K562 (cell line): ENCODE measurements at regions not wholly inside any gene's neighbourhood (a gene's known extent, or its start where the extent isn't known, plus 50 kb on each side); places are given as distances from the start of the nearest gene placed in this dataset.
"Not testable (repeated sequence)": the region's sequence is repeated elsewhere in the genome, so short reads cannot be mapped to it uniquely, and the experiment has no call there.

Experiments
- ATAC-seq: fragments of 200-7000 bp; cut with Tn5 transposase; 3 replicates; pipeline ENCODE4 v1.9.1; 2020; ENCODE audit warnings: moderate library complexity
- BruUV-seq: library from RNA; stranded (reverse); fragments of 400-500 nt; replicated peaks from 2 replicates; lab custom pipeline; 2021; lab: Mats Ljungman, UMichigan
- CTCF ChIA-PET: fragments of 300-600 bp; formaldehyde crosslinking; extraction: SDS; loops from one replicate; lab custom pipeline; 2021; ENCODE audit warnings: low intra/inter-chr PET ratio; lab: Yijun Ruan, JAX
- POLR2A ChIA-PET: fragments of 300-600, 350-650 bp; sonication (Branson Sonifier 250); formaldehyde crosslinking; extraction: SDS; loops from one replicate; lab custom pipeline; 2021; ENCODE audit warnings: antibody characterized with exemption, inconsistent platforms; lab: Yijun Ruan, JAX
- DNase-seq, 4 experiments: peaks; one replicate each; pipeline versions ENCODE4 v3.0.0 to v3.0.0-alpha.2; 2011 to 2018; ENCODE audit warnings: low spot score in 3 of 4, mixed read lengths in 3 of 4; ENCODE audit errors: extremely low read depth in 1 of 4
- FAIRE-seq: peaks from 2 replicates; lab custom pipeline; 2011; peaks lifted over from hg19 to GRCh38; lab: Jason Lieb, UNC
- H2AFZ ChIP-seq: 2 replicates; pipeline ENCODE4 v1.6.0; 2011; ENCODE audit warnings: low read depth, low read length, control low read depth, inconsistent platforms
- H3K27ac ChIP-seq: fragments of 200-600 bp; 3 replicates; pipeline ENCODE4 v1.8.0; 2011; ENCODE audit warnings: low read depth, mild to moderate bottlenecking, control low read depth, inconsistent platforms, low read length, moderate library complexity, mixed read lengths; ENCODE audit errors: extremely low read depth
- H3K27me3 ChIP-seq, 2 experiments: fragments of 300-600 bp in 1 of 2; 2 replicates in 1 of 2; 3 replicates in 1 of 2; pipeline versions ENCODE4 v1.6.0 to v1.8.0; 2011; ENCODE audit warnings: inconsistent platforms in 2 of 2, low read length in 2 of 2, mild to moderate bottlenecking in 1 of 2, mixed read lengths in 1 of 2, moderate library complexity in 1 of 2; ENCODE audit not compliant: control insufficient read depth in 2 of 2, insufficient read depth in 2 of 2
- H3K36me3 ChIP-seq: fragments of 300-600 bp; 3 replicates; pipeline ENCODE4 v1.8.0; 2011; ENCODE audit warnings: mild to moderate bottlenecking, low read length, inconsistent platforms; ENCODE audit not compliant: control insufficient read depth, insufficient read depth
- H3K4me1 ChIP-seq, 2 experiments: fragments of 200-600 bp in 1 of 2; replicated peaks in 1 of 2; 2 replicates in 1 of 2; 3 replicates in 1 of 2; pipeline versions ENCODE4 v1.5.1 to v1.8.0; 2011; ENCODE audit warnings: inconsistent platforms in 2 of 2, low read length in 2 of 2, mild to moderate bottlenecking in 1 of 2, mixed read lengths in 1 of 2, moderate library complexity in 1 of 2; ENCODE audit not compliant: control insufficient read depth in 2 of 2, insufficient read depth in 2 of 2
- H3K4me2 ChIP-seq: 2 replicates; pipeline ENCODE4 v1.6.1; 2011; ENCODE audit warnings: low read length, control low read depth, inconsistent platforms, mixed read lengths; ENCODE audit not compliant: insufficient read depth
- H3K4me3 ChIP-seq: fragments of 200-600 bp; sonication (generic), shearing (Covaris generic); 2 replicates; pipeline ENCODE4 v1.5.1; 2016; ENCODE audit warnings: control low read depth, inconsistent platforms
- H3K79me2 ChIP-seq: fragments of 200-600 bp; 3 replicates; pipeline ENCODE4 v1.8.0; 2011; ENCODE audit warnings: low read length, inconsistent platforms; ENCODE audit not compliant: control insufficient read depth, insufficient read depth
- H3K9ac ChIP-seq, 2 experiments: 2 replicates each; pipeline versions ENCODE4 v1.6.0 to v1.6.1; 2011; ENCODE audit warnings: low read depth in 2 of 2, low read length in 2 of 2, control low read depth in 1 of 2, inconsistent platforms in 1 of 2, mild to moderate bottlenecking in 1 of 2, mixed read lengths in 1 of 2; ENCODE audit not compliant: insufficient read depth in 1 of 2
- H3K9me1 ChIP-seq: one replicate; pipeline ENCODE4 v1.6.0; 2011; ENCODE audit warnings: inconsistent platforms, mild to moderate bottlenecking, low read length, moderate library complexity; ENCODE audit not compliant: control insufficient read depth, insufficient read depth
- H3K9me3 ChIP-seq: replicated peaks from 2 replicates; pipeline ENCODE4 v1.5.1; 2011; ENCODE audit warnings: low read depth, low read length, inconsistent platforms; ENCODE audit not compliant: control insufficient read depth, insufficient read depth
- H4K20me1 ChIP-seq: replicated peaks from 2 replicates; pipeline ENCODE4 v1.6.1; 2011; ENCODE audit warnings: low read length, inconsistent platforms, mixed read lengths; ENCODE audit not compliant: control insufficient read depth, insufficient read depth
- ARID4B ChIP-seq: sonication (generic); formaldehyde crosslinking; IDR thresholded peaks from 2 replicates; pipeline ENCODE4 v1.8.0; 2022; ENCODE audit warnings: mild to moderate bottlenecking, missing genetic modification reagents
- CREB5 ChIP-seq: fragments of 250-450 bp; sonication (Bioruptor Pico); IDR thresholded peaks from 2 replicates; pipeline ENCODE4 v1.5.0; 2020; ENCODE audit warnings: mild to moderate bottlenecking
- SIN3A ChIP-seq, 2 experiments: fragments of 150-350 bp in 1 of 2; IDR thresholded peaks; 2 replicates each; pipeline ENCODE4 v1.6.1; 2011 to 2016; ENCODE audit warnings: borderline replicate concordance in 2 of 2, low read depth in 2 of 2, low read length in 2 of 2, mild to moderate bottlenecking in 2 of 2, moderate library complexity in 2 of 2; ENCODE audit not compliant: control insufficient read depth in 1 of 2
- SIRT6 ChIP-seq: IDR thresholded peaks from one replicate; pipeline ENCODE4 v1.6.1; 2012; ENCODE audit warnings: low read depth, mild to moderate bottlenecking, control low read depth, inconsistent platforms, low read length, moderate library complexity
- SRSF1 ChIP-seq: fragments of 200-400 bp; formaldehyde crosslinking; IDR thresholded peaks from 2 replicates; pipeline ENCODE4 v1.6.1; 2017; ENCODE audit warnings: mild to moderate bottlenecking, low read depth, low read length, moderate library complexity
- WGBS: fragments of 100-300 bp; shearing (Covaris generic); methylation state at CpG from one replicate; pipeline ENCODE4 v1.1.6; 2016; ENCODE audit warnings: low coverage, mixed read lengths; ENCODE audit not compliant: insufficient coverage; ENCODE audit errors: missing lambda C conversion rate; 5-methylcytosine and 5-hydroxymethylcytosine counted together
- in situ Hi-C: fragments of 300-500 bp; cut with MboI; formaldehyde crosslinking; loops from 4 replicates; pipeline ENCODE4 v1.15.0; 2018; ENCODE audit warnings: inconsistent platforms, mixed read lengths
- intact Hi-C: fragments of 100-400 bp; cut with micrococcal nuclease; formaldehyde crosslinking; loops from 2 replicates; pipeline ENCODE4 v1.14.2; 2022

DNA sequence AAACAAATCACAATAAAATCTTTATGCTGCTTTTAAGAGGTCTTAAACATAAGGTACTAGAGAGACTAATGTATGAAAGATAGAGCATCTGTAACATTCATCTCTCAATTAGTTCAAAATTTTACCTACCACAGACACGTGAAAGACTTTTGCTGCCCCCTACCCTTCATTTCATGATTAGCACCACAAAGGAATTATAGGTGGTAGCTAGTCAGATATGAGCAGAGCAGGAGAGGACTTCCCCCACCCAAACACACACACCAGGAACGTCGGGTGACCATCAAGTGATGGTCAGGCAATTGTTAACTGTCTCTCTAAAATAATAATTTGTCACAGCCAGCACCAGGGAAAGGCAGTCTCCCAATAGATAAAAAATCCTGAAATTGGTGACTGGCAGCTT is 1531.7 kb upstream of the SPRY2 start (continued):
- TF ChIP-seq SRSF1 (no peak), ARID4B (no peak), SIN3A (IDR thresholded peaks at IDR 0.05; ENCODE audit: borderline replicate concordance in 2 of 2, control insufficient read depth in 1 of 2, low read depth in 2 of 2, low read length in 2 of 2) (no peak), SIRT6 (no peak), CREB5 (CRISPR knock-in tag) (no peak)

DNA sequence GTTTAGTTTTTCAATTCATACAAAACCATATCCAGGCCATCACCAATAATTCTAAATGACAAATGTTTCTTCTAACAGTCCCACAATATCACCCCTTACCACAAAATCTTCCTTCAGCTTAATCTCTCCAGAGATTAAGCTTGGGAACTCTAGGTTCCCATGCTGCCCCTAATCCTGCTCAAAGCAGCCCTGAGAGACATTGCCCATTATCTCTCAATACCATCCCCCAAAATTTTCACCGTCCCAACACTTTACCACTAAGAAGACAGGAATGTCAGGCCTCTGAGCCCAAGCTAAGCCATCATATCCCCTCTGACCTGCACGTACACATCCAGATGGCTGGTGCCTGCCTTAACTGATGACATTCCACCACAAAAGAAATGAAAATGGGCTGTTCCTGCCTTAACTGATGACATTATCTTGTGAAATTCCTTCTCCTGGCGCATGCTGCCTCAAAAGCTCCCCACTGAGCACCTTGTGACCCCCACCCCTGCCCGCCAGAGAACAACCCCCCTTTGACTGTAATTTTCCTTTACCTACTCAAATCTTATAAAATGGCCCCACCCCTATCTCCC is 1530.9 kb upstream of the SPRY2 start:
- H3K27me3 ChIP-seq, H3K79me2 ChIP-seq, H3K9ac ChIP-seq, H3K27ac ChIP-seq, H3K36me3 ChIP-seq, POLR2A ChIA-PET, H3K9me3 ChIP-seq, H4K20me1 ChIP-seq, H2AFZ ChIP-seq, CTCF ChIA-PET, H3K4me3 ChIP-seq, BruUV-seq, ATAC-seq, FAIRE-seq, H3K4me2 ChIP-seq, H3K4me1 ChIP-seq, DNase-seq, H3K9me1 ChIP-seq, in situ Hi-C loops, intact Hi-C loops: not testable (repeated sequence)
- 8% methylated on average over 2 of the region's 4 CpGs for WGBS
